BE2C (cell line): ENCODE measurements at regions not wholly inside any gene's neighbourhood (a gene's known extent, or its start where the extent isn't known, plus 50 kb on each side); places are given as distances from the start of the nearest gene placed in this dataset.

Experiments
- DNase-seq: peaks from one replicate; pipeline ENCODE4 v3.0.0-alpha.2; 2020
- H3K27me3 ChIP-seq: fragments of 250-450 bp; sonication (Bioruptor Pico); 2 replicates; pipeline ENCODE4 v1.5.1; 2020; ENCODE audit warnings: mild to moderate bottlenecking
- H3K36me3 ChIP-seq: fragments of 250-450 bp; sonication (Bioruptor Pico); 2 replicates; pipeline ENCODE4 v1.5.1; 2020; ENCODE audit warnings: mild to moderate bottlenecking
- H3K4me1 ChIP-seq: fragments of 250-450 bp; sonication (Bioruptor Pico); 2 replicates; pipeline ENCODE4 v1.5.1; 2020
- H3K4me3 ChIP-seq: 2 replicates; pipeline ENCODE4 v1.5.1; 2011; ENCODE audit warnings: low read depth, low read length
- H3K9me3 ChIP-seq: fragments of 250-450 bp; sonication (Bioruptor Pico); 2 replicates; pipeline ENCODE4 v1.5.1; 2020
- TF ChIP-seq, protein P1 (sequence below): IDR thresholded peaks from 2 replicates; pipeline ENCODE4 v1.5.1; 2012; ENCODE audit warnings: mild to moderate bottlenecking, low read depth, low read length

DNA sequence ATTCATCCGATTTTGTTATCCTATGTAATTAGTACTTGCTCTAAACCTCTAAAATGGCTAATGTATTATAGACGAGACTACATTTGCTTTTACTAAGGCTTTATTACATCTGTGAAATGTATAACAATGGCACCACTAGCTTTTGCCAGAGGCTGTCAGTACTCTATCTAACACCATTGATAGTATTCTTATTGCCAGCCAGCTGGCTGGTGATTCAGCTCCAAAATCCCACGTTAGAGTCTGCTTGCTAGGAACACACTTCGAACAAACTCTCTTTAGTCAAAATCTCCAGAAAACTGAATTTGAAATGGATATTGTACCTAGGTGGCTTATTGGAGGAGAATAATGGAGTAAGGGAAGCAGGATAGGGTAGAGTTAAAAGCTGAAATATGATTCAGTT is 839.2 kb downstream of the SLC6A15 start:
- TF ChIP-seq, protein P1, sequence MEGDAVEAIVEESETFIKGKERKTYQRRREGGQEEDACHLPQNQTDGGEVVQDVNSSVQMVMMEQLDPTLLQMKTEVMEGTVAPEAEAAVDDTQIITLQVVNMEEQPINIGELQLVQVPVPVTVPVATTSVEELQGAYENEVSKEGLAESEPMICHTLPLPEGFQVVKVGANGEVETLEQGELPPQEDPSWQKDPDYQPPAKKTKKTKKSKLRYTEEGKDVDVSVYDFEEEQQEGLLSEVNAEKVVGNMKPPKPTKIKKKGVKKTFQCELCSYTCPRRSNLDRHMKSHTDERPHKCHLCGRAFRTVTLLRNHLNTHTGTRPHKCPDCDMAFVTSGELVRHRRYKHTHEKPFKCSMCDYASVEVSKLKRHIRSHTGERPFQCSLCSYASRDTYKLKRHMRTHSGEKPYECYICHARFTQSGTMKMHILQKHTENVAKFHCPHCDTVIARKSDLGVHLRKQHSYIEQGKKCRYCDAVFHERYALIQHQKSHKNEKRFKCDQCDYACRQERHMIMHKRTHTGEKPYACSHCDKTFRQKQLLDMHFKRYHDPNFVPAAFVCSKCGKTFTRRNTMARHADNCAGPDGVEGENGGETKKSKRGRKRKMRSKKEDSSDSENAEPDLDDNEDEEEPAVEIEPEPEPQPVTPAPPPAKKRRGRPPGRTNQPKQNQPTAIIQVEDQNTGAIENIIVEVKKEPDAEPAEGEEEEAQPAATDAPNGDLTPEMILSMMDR, result no peak
- H3K36me3 ChIP-seq, result no peaks in the 10 kb centered on the region
- no peak for DNase-seq
- peaks cover 14% of the 10 kb centered on the region for H3K4me1 ChIP-seq
- H3K4me3 ChIP-seq, result no peak overlapping the region
- H3K9me3 ChIP-seq, result no peaks in the 10 kb centered on the region
- no peaks in the 10 kb centered on the region for H3K27me3 ChIP-seq

DNA sequence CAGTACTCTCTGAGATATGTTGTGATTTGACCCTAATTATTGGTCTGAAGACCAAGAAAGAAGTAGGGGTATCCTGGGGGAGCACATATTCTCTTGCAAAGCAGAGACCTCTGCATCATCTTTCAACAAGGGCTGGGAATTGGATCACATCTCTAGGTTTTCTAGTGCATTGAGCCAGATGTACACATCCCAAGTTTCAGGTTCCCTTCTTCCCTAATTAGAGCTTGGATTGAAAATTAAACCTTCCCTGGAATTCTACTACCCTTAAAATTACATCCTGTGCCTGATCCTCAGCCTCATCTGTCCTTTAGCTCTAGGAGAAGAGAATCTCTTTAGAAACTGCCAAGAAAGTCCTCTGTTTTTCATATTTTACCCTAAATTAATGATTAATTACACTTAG is 839.6 kb downstream of the SLC6A15 start:
- no peaks in the 10 kb centered on the region for H3K36me3 ChIP-seq

DNA sequence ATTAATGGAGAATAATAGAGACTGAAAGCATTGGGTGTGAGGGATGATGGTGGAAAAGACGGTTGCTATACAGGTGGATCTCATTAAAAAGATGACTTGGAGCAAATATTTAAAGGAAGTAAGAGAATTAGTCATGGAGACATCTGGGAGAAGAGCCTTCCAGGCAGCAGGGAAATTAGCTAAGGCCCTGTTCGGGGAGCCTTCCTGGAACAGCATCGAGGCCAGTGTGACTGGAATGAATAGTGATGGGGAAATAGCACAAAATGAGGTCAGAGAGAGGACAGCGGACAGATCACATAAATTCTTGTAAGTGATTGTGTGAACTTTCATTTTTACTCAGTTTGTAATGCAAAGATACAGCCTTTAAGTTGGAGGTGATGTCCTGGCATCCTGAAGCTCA is 842.3 kb downstream of the SLC6A15 start:
- H3K4me3 ChIP-seq, result no peak overlapping the region
- DNase-seq, result no peak
- H3K4me1 ChIP-seq, result 0 out of 2 replicates have a peak, but pooled peaks cover 3% of the 10 kb centered on the region
- TF ChIP-seq, protein P1, result no peak
- H3K9me3 ChIP-seq, result no peaks in the 10 kb centered on the region
- no peaks in the 10 kb centered on the region for H3K27me3 ChIP-seq
- no peaks in the 10 kb centered on the region for H3K36me3 ChIP-seq

More for the DNA sequence above, 839.6 kb downstream of the SLC6A15 start:
- Histone ChIP-seq H3K4me3 (no peak overlapping the region), H3K4me1 (peaks cover 10% of the 10 kb centered on the region), H3K9me3 (no peaks in the 10 kb centered on the region), H3K27me3 (no peaks in the 10 kb centered on the region)
- no peak for DNase-seq
- TF ChIP-seq, protein P1, result no peak

DNA sequence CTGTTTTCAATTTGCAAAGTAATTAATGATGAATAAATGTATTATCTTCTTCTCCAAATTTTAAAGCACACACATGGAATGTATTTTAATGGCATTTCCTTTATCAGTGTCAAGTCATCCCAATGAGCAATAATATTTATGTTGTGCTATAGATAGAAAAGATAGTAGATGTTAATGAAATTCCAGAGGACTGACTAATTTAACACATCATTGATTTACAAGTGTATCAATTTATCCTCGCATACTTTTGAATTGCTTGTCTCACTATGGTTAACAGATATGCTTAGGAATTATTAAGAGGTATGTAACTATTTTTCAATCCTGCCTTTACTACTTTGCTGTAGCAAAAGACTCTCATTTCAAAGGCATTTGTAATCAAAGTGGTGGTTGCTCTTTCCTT is 842.9 kb downstream of the SLC6A15 start:
- no peaks in the 10 kb centered on the region for H3K27me3 ChIP-seq
- no peaks in the 10 kb centered on the region for H3K36me3 ChIP-seq
- TF ChIP-seq, protein P1, result no peak
- H3K9me3 ChIP-seq, result no peaks in the 10 kb centered on the region
- DNase-seq, result no peak
- 0 out of 2 replicates have a peak, but pooled peaks cover 3% of the 10 kb centered on the region for H3K4me1 ChIP-seq
- H3K4me3 ChIP-seq, result no peak overlapping the region

DNA sequence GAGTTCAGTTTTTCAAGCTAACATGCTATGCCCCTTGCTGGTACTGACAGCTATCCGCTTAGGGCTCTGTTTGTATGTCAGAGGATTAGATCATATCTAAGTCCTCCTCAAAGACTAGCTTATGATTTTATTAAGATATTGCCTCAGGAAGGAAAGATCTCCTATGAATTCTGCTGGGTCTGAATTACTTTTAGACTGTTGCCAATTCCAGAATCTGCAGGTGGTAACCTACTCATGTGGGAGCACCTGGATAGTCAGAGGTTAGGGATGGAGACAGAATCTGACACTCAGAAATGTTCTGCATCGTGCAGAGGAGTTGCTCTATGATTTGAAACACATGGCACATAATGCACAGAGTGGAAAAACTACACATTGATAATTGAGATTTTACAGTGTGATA is 843.4 kb downstream of the SLC6A15 start:
- no peaks in the 10 kb centered on the region for H3K27me3 ChIP-seq
- DNase-seq, result no peak
- H3K4me3 ChIP-seq, result no peak overlapping the region

DNA sequence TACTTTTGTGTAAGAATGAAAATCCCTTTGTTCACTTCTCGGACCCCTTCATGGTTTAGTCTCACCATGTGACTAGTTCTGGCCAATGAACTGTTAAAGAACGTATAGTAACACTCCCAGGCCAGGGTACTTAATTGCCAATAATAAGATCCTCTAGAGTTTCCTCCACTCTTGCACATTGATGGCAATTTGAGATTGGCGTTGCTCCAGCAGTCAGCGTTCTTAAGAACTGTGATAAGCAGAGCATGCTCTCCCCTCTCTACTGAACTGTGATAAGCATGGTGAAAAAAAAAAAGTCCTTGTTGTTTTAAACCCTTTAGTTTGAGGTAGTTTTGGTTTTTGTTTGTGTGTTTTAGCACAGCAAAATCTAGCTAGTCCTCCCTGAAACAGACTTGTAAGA is 854.5 kb downstream of the SLC6A15 start:
- Histone ChIP-seq H3K4me3 (no peak overlapping the region), H3K27me3 (no peaks in the 10 kb centered on the region), H3K4me1 (peaks cover 5% of the 10 kb centered on the region), H3K36me3 (no peaks in the 10 kb centered on the region), H3K9me3 (no peaks in the 10 kb centered on the region; the same call in 1 of the 2 replicates)
- DNase-seq, result peak; percentile 34
- TF ChIP-seq, protein P1, result no peak

More for the DNA sequence above, 843.4 kb downstream of the SLC6A15 start:
- H3K36me3 ChIP-seq, result no peaks in the 10 kb centered on the region
- H3K9me3 ChIP-seq, result no peaks in the 10 kb centered on the region
- TF ChIP-seq, protein P1, result no peak
- 0 out of 2 replicates have a peak, but pooled peaks cover 3% of the 10 kb centered on the region for H3K4me1 ChIP-seq
